CD14-positive monocyte (primary cell): ENCODE measurements at regions not wholly inside any gene's neighbourhood (a gene's known extent, or its start where the extent isn't known, plus 50 kb on each side); places are given as distances from the start of the nearest gene placed in this dataset.

Experiments
- DNase-seq, 3 donors: peaks; one replicate each; pipeline ENCODE4 v3.0.0-alpha.2; 2011 to 2022
- H2AFZ ChIP-seq: 2 replicates; pipeline ENCODE4 v1.6.0; 2012; ENCODE audit warnings: mild to moderate bottlenecking, low read depth, low read length, inconsistent platforms; ENCODE audit not compliant: insufficient read depth, poor library complexity, severe bottlenecking
- H3K27ac ChIP-seq, 2 donors: 1 replicate in 1 of 2; 2 replicates in 1 of 2; pipeline ENCODE4 v1.5.1; 2012 to 2013; ENCODE audit warnings: low read length in 2 of 2, control low read depth in 1 of 2, inconsistent platforms in 1 of 2, low read depth in 1 of 2, mild to moderate bottlenecking in 1 of 2
- H3K27me3 ChIP-seq, 2 donors: one replicate each; pipeline versions ENCODE4 v1.6.0 to v1.6.1; 2011 to 2013; ENCODE audit warnings: low read length in 2 of 2; ENCODE audit not compliant: control insufficient read depth in 2 of 2, insufficient read depth in 2 of 2
- H3K36me3 ChIP-seq, 2 donors: replicated peaks in 1 of 2; 1 replicate in 1 of 2; 2 replicates in 1 of 2; pipeline versions ENCODE4 v1.5.1 to v1.6.1; 2012 to 2013; ENCODE audit warnings: low read length in 2 of 2, control low read depth in 1 of 2, inconsistent platforms in 1 of 2, mild to moderate bottlenecking in 1 of 2; ENCODE audit not compliant: insufficient read depth in 2 of 2, control insufficient read depth in 1 of 2
- H3K4me1 ChIP-seq, 2 donors: 1 replicate in 1 of 2; 2 replicates in 1 of 2; pipeline versions ENCODE4 v1.5.1 to v1.6.1; 2012 to 2013; ENCODE audit warnings: low read length in 2 of 2, control low read depth in 1 of 2, inconsistent platforms in 1 of 2, mild to moderate bottlenecking in 1 of 2, moderate library complexity in 1 of 2; ENCODE audit not compliant: insufficient read depth in 2 of 2, control insufficient read depth in 1 of 2
- H3K4me2 ChIP-seq: replicated peaks from 2 replicates; pipeline ENCODE3; 2012; ENCODE audit warnings: low read length, moderate library complexity, mild to moderate bottlenecking; ENCODE audit not compliant: poor library complexity, severe bottlenecking; ENCODE audit errors: extremely low read depth
- H3K4me3 ChIP-seq, 3 experiments: fragments of 200-600 bp in 1 of 3; sonication (generic) in 1 of 3; replicated peaks in 1 of 3; 1 replicate in 2 of 3; 2 replicates in 1 of 3; pipeline ENCODE4 v1.5.1; 2011 to 2013; ENCODE audit warnings: low read length in 3 of 3, mild to moderate bottlenecking in 3 of 3, control low read depth in 2 of 3, low read depth in 2 of 3, inconsistent platforms in 1 of 3, moderate library complexity in 1 of 3
- H3K79me2 ChIP-seq: 2 replicates; pipeline ENCODE4 v1.6.0; 2012; ENCODE audit warnings: mild to moderate bottlenecking, control low read depth, inconsistent platforms, low read length, moderate library complexity; ENCODE audit not compliant: insufficient read depth
- H3K9ac ChIP-seq: 2 replicates; pipeline ENCODE4 v1.6.0; 2017; ENCODE audit warnings: low read length, mild to moderate bottlenecking; ENCODE audit not compliant: insufficient read depth, poor library complexity, severe bottlenecking
- H3K9me3 ChIP-seq, 2 donors: replicated peaks in 1 of 2; 1 replicate in 1 of 2; 2 replicates in 1 of 2; pipeline versions ENCODE4 v1.5.1 to v1.6.1; 2012 to 2013; ENCODE audit warnings: low read length in 2 of 2, control low read depth in 1 of 2; ENCODE audit not compliant: control insufficient read depth in 1 of 2, insufficient read depth in 1 of 2
- H4K20me1 ChIP-seq: 2 replicates; pipeline ENCODE4 v1.6.0; 2012; ENCODE audit warnings: mild to moderate bottlenecking, low read length, control low read depth, moderate library complexity; ENCODE audit not compliant: insufficient read depth
- H3K27ac Mint-ChIP-seq, 7 donors: one replicate each; pipeline ENCODE4 v1.8.0; 2020; ENCODE audit warnings: mild to moderate bottlenecking in 7 of 7, mixed read lengths in 7 of 7, moderate library complexity in 6 of 7, inconsistent platforms in 2 of 7
- H3K27me3 Mint-ChIP-seq, 3 donors: one replicate each; pipeline ENCODE4 v1.8.0; 2021 to 2022; ENCODE audit warnings: low read depth in 3 of 3, mild to moderate bottlenecking in 3 of 3, mixed read lengths in 3 of 3, moderate library complexity in 3 of 3, inconsistent platforms in 1 of 3
- H3K36me3 Mint-ChIP-seq, 2 donors: one replicate each; pipeline ENCODE4 v1.8.0; 2020; ENCODE audit warnings: mixed read lengths in 2 of 2, inconsistent platforms in 1 of 2, mild to moderate bottlenecking in 1 of 2
- H3K4me1 Mint-ChIP-seq: one replicate; pipeline ENCODE4 v1.8.0; 2020; ENCODE audit warnings: mild to moderate bottlenecking, mixed read lengths
- H3K4me3 Mint-ChIP-seq, 2 donors: one replicate each; pipeline ENCODE4 v1.8.0; 2020; ENCODE audit warnings: mild to moderate bottlenecking in 2 of 2, mixed read lengths in 2 of 2, moderate library complexity in 1 of 2
- H3K9me3 Mint-ChIP-seq, 7 donors: one replicate each; pipeline ENCODE4 v1.8.0; 2020 to 2022; ENCODE audit warnings: mixed read lengths in 7 of 7, mild to moderate bottlenecking in 6 of 7, moderate library complexity in 6 of 7, inconsistent platforms in 2 of 7
- CTCF ChIP-seq: fragments of 200-600 bp; IDR thresholded peaks from one replicate; pipeline ENCODE4 v1.8.0; 2022; ENCODE audit warnings: antibody characterized with exemption, mild to moderate bottlenecking
- WGBS: methylation state at CpG from one replicate; pipeline ENCODE4 v1.1.5; 2013; ENCODE audit warnings: missing lambda C conversion rate; ENCODE audit not compliant: insufficient coverage; 5-methylcytosine and 5-hydroxymethylcytosine counted together
- intact Hi-C, 2 donors: fragments of 100-400 bp; cut with micrococcal nuclease; formaldehyde crosslinking; loops; one replicate each; pipeline versions ENCODE4 v1.15.0 to v1.15.1; 2023

GRCh38 chr12:131455218-131455506 is 255.7 kb upstream of the SFSWAP start:
- Mint-ChIP-seq H3K27ac (no peak overlapping the region), H3K27me3 (peaks cover 4 to 9% (median 5%) of the 10 kb centered on the region in 3 donors), H3K9me3 (peaks cover 0 to 7% (median 0%) of the 10 kb centered on the region in 7 donors), H3K36me3 (no peaks in the 10 kb centered on the region), H3K4me1 (peaks cover 9% of the 10 kb centered on the region), H3K4me3 (no peak overlapping the region)
- H3K27me3 ChIP-seq, result no peaks in the 10 kb centered on the region
- H3K4me2 ChIP-seq, result no peak overlapping the region
- no peak for TF ChIP-seq CTCF
- no peak for DNase-seq
- H2AFZ ChIP-seq, result no peak overlapping the region
- no peak overlapping the region for H3K9ac ChIP-seq
- intact Hi-C loops, result loop anchor here in 1 of 2 donors (10.0 kb wide), 2 partner anchors 350 to 540 kb away; no protein-coding TSS in a partner anchor
- H4K20me1 ChIP-seq, result no peaks in the 10 kb centered on the region
- H3K4me3 ChIP-seq, result no peak overlapping the region
- no peaks in the 10 kb centered on the region for H3K4me1 ChIP-seq
- H3K79me2 ChIP-seq, result no peaks in the 10 kb centered on the region
- H3K36me3 ChIP-seq, result no peaks in the 10 kb centered on the region
- no peaks in the 10 kb centered on the region for H3K9me3 ChIP-seq
- WGBS, result 86% methylated on average over 10 of the region's 10 CpGs
- no peak overlapping the region for H3K27ac ChIP-seq

DNA sequence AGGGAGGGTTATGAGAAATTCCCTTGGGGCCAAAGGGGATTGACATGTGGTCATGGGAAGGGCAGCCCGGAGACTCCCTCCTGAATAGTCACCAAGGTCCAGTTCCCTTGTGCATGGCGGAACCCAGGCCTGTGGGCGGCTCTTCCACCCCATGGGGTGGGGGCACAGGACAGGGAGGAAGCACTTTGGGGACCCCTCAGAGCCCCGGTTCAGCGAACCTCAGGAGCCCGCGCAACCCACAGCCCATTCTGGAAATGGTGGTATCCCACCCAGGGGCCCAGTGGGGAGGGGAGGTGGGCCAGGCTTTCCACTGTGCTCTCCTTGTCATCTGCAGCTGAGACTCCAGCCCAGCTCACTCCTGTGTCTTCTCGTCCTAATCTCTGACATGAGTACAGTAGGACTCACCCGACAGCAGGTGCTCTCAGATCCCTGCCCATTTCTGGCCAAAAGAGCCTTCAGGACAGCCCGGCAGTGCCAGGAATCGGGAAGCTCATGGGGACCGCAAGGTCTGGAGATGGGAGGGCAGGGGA is 255.2 kb upstream of the SFSWAP start:
- H4K20me1 ChIP-seq, result no peaks in the 10 kb centered on the region
- Mint-ChIP-seq H3K4me1 (peaks cover 9% of the 10 kb centered on the region), H3K27ac (no peak overlapping the region), H3K36me3 (no peaks in the 10 kb centered on the region), H3K27me3 (peaks cover 4 to 9% (median 9%) of the 10 kb centered on the region in 3 donors), H3K9me3 (peaks cover 0 to 7% (median 0%) of the 10 kb centered on the region in 7 donors), H3K4me3 (no peak overlapping the region)
- H3K4me3 ChIP-seq, result no peak overlapping the region
- intact Hi-C loops, result loop anchor here in 1 of 2 donors (10.0 kb wide), 2 partner anchors 351 to 541 kb away; no protein-coding TSS in a partner anchor
- no peaks in the 10 kb centered on the region for H3K4me1 ChIP-seq
- no peak overlapping the region for H3K4me2 ChIP-seq
- TF ChIP-seq CTCF, result no peak
- no peaks in the 10 kb centered on the region for H3K36me3 ChIP-seq
- no peaks in the 10 kb centered on the region for H3K27me3 ChIP-seq
- no peaks in the 10 kb centered on the region for H3K79me2 ChIP-seq
- no peak overlapping the region for H3K27ac ChIP-seq
- no peaks in the 10 kb centered on the region for H3K9me3 ChIP-seq
- H3K9ac ChIP-seq, result no peak overlapping the region
- 98% methylated on average over 5 of the region's 12 CpGs for WGBS
- no peak overlapping the region for H2AFZ ChIP-seq
- DNase-seq, result no peak
